NB4 (cell line): ENCODE measurements at regions not wholly inside any gene's neighbourhood (a gene's known extent, or its start where the extent isn't known, plus 50 kb on each side); places are given as distances from the start of the nearest gene placed in this dataset.

ENCODE experiments used
- DNase-seq: peaks from one replicate; pipeline ENCODE4 v3.0.0; 2010; ENCODE audit warnings: low read depth
- H3K4me3 ChIP-seq: one replicate; pipeline ENCODE4 v1.5.1; 2011; ENCODE audit warnings: mild to moderate bottlenecking, low read depth, low read length, moderate library complexity
- MYC ChIP-seq: IDR thresholded peaks from 2 replicates; pipeline ENCODE4 v1.6.1; 2011; ENCODE audit warnings: low read depth, low read length
- POLR2A ChIP-seq: IDR thresholded peaks from 2 replicates; pipeline ENCODE4 v1.6.1; 2011; ENCODE audit warnings: mild to moderate bottlenecking; ENCODE audit not compliant: insufficient read length; ENCODE audit errors: extremely low read depth
- TF ChIP-seq, protein P1 (sequence below): IDR thresholded peaks from 2 replicates; pipeline ENCODE4 v1.6.1; 2011; ENCODE audit warnings: low read depth, low read length
- TF ChIP-seq, protein P2 (sequence below): IDR thresholded peaks from one replicate; pipeline ENCODE4 v1.5.1; 2012; ENCODE audit warnings: low read depth, low read length

DNA sequence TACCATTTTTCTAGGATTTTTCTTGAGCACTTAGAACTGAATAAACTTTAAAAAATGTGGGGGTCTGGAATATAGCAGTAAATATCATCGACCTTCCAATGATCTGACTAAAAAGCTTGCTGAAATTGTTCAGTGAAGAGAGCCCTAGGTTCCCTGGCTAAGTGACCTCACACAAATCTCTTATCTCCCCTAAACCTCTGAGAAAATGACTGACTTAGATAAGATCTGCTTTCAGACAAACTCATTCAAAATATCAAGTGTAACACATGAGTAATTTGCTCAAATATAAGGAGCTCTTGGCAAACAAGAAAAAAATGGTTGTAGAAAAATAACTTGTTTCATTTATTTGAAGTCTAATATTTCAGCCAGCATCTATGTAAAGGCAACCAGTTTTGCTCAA is 441.7 kb upstream of the SLIT2 start:
- no peak for TF ChIP-seq POLR2A
- TF ChIP-seq, protein P1, sequence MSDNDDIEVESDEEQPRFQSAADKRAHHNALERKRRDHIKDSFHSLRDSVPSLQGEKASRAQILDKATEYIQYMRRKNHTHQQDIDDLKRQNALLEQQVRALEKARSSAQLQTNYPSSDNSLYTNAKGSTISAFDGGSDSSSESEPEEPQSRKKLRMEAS = no peak
- TF ChIP-seq, protein P2, sequence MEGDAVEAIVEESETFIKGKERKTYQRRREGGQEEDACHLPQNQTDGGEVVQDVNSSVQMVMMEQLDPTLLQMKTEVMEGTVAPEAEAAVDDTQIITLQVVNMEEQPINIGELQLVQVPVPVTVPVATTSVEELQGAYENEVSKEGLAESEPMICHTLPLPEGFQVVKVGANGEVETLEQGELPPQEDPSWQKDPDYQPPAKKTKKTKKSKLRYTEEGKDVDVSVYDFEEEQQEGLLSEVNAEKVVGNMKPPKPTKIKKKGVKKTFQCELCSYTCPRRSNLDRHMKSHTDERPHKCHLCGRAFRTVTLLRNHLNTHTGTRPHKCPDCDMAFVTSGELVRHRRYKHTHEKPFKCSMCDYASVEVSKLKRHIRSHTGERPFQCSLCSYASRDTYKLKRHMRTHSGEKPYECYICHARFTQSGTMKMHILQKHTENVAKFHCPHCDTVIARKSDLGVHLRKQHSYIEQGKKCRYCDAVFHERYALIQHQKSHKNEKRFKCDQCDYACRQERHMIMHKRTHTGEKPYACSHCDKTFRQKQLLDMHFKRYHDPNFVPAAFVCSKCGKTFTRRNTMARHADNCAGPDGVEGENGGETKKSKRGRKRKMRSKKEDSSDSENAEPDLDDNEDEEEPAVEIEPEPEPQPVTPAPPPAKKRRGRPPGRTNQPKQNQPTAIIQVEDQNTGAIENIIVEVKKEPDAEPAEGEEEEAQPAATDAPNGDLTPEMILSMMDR = no peak
- no peak for TF ChIP-seq MYC
- DNase-seq = no peak
- no peak overlapping the region for H3K4me3 ChIP-seq

DNA sequence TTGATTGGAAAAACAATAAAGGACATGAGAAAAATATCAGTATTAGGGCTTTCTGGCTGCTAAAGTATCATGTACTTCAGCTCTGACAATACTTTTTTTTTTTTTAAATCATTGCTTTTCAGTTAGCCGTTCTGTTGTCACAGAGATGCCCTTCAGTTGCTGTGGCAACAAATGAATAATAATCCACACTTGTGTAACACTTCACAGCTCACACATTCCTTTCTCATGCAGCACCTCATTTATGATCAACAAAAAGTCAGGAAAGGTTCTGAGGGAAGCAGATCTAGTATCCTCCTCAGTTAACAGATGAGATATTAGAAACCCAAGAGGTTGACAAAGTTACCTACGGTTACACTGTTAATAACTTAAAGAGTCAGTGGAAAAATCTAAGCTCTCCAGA is 444.2 kb upstream of the SLIT2 start:
- TF ChIP-seq, protein P2 = no peak
- TF ChIP-seq POLR2A (no peak), MYC (no peak)
- TF ChIP-seq, protein P1 = no peak
- no peak overlapping the region for H3K4me3 ChIP-seq
- DNase-seq = no peak

DNA sequence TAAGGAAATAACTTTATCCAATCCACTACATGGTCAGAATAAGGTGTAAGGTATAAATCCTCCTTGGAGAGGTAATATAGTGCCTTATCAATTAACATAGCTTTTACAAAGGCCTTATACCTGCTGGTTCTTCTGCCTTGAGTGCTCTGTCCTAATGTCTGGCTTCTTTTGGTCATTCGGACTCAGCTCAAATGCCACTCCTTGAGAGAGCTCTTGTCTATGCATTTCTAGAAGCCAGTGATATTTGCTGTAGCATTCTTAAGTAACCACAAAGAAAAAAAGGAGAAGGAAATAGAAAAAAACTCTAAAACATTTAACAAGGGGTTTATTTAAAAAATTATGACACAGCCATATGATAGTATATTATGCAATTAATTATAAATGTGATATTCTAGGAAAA is 444.8 kb upstream of the SLIT2 start:
- H3K4me3 ChIP-seq = no peak overlapping the region
- TF ChIP-seq POLR2A (no peak), MYC (no peak)
- TF ChIP-seq, protein P1 = no peak
- TF ChIP-seq, protein P2 = no peak
- DNase-seq = no peak

DNA sequence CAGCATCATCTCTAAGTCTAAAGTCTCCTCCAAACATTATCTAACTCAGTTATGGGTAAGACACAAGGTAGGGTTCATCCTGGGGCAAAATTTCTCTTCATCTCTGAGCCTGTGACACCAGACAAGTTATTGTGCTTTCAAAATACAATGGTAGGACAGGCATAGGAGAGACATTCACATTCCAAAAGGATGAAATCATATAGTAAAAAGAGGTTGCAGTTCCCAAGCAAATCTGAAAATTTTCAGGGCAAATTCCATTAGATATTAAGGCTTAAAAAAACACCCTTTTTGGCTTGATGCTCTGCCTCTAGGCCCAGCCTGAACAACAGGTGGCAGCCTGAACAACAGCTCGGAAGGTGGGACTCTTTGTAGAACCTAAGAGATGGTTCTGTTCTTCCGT is 448.3 kb upstream of the SLIT2 start:
- DNase-seq = no peak
- no peak overlapping the region for H3K4me3 ChIP-seq
- TF ChIP-seq, protein P1 = no peak
- TF ChIP-seq MYC (no peak), POLR2A (no peak)
- TF ChIP-seq, protein P2 = no peak

DNA sequence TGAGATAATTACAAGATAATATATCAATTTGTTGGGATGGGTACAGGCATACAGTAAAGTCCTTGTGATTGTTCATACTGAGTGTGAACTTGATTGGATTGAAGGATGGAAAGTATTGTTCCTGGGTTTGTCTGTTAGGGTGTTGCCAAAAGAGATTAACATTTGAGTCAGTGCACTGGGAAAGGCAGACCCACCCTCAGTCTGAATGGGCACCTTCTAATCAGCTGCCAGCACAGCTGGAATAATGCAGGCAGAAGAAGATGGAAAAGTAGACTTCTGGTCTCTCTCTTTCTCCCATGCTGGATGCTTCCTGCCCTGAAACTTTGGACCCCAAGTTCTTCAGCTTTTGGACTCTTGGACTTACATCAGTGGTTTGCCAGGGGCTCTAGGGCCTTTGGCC is 457.9 kb upstream of the SLIT2 start:
- TF ChIP-seq POLR2A = no peak
- TF ChIP-seq, protein P1 = no peak

DNA sequence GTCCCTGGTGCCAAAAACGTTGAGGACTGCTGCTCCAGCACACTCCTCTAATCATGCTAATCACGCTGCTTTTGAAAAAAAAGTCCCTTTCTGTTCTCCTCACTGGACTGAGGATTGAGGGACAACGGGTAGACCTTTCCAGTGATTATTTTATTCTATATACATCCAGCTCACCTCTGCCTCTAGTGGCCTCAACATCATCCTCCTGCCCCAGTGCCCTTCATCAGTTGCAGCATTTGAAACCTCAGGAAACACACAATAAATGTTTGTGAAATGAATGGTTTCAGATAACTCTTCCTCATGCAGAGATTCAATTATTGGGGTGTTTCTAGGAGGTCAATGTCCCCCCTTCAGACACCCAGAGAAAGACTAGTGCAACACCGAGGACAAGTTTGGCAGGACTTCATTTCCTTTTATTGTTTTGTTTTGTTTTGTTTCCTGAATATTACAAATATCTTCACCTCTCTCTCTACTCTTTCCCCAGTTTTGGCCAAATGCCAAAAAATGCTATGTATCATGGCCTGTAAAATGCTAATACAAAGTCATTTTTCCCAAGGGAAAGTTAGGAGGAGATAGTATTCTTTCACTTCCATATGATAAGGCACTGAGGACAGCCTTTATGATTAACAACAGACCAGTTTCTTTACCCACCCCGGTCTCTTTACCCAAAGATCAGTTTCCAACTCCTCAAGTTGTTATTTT is 460.1 kb upstream of the SLIT2 start:
- TF ChIP-seq, protein P1 = no peak
- TF ChIP-seq MYC (no peak), POLR2A (no peak)
- TF ChIP-seq, protein P2 = no peak
- DNase-seq = no peak
- no peak overlapping the region for H3K4me3 ChIP-seq

More for the DNA sequence above, 457.9 kb upstream of the SLIT2 start:
- no peak for DNase-seq
- H3K4me3 ChIP-seq = no peak overlapping the region
